Hepatocyte (in vitro differentiated cells): ENCODE measurements at regions not wholly inside any gene's neighbourhood (a gene's known extent, or its start where the extent isn't known, plus 50 kb on each side); places are given as distances from the start of the nearest gene placed in this dataset.

Experiments
- EZH2 ChIP-seq: fragments of 200-600 bp; sonication (generic); IDR thresholded peaks from 2 replicates; pipeline ENCODE4 v1.6.1; 2016; ENCODE audit warnings: antibody characterized with exemption, mild to moderate bottlenecking, borderline replicate concordance
- TF ChIP-seq, protein P1 (sequence below): fragments of 200-600 bp; sonication (generic); IDR thresholded peaks from 2 replicates; pipeline ENCODE4 v1.5.1; 2016; ENCODE audit warnings: antibody characterized with exemption, mild to moderate bottlenecking; ENCODE audit not compliant: poor library complexity

DNA sequence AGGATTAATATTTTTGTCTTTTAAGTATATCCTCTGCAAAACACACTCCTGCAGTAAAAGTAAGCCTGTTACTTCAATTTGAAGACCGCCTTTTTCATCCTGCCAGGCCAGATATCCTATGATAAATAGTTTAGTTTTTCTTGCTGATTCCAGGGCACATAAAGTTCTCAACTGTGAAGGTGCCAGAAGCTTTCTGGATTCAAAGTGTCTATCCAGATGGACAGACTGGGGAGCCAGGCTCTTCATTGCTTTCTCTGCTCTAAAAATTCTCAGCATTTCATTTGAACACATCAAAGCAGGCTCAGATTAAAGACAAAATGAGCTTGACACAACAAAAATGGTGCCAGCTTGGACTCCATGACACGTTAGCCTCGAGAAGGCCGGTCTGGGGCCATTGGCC is 53.6 kb upstream of the UBL3 start:
- TF ChIP-seq EZH2, result no peak
- TF ChIP-seq, protein P1, sequence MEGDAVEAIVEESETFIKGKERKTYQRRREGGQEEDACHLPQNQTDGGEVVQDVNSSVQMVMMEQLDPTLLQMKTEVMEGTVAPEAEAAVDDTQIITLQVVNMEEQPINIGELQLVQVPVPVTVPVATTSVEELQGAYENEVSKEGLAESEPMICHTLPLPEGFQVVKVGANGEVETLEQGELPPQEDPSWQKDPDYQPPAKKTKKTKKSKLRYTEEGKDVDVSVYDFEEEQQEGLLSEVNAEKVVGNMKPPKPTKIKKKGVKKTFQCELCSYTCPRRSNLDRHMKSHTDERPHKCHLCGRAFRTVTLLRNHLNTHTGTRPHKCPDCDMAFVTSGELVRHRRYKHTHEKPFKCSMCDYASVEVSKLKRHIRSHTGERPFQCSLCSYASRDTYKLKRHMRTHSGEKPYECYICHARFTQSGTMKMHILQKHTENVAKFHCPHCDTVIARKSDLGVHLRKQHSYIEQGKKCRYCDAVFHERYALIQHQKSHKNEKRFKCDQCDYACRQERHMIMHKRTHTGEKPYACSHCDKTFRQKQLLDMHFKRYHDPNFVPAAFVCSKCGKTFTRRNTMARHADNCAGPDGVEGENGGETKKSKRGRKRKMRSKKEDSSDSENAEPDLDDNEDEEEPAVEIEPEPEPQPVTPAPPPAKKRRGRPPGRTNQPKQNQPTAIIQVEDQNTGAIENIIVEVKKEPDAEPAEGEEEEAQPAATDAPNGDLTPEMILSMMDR, result no peak
